Dedifferentiated amniotic fluid mesenchymal stem cell (primary cell): ENCODE measurements at regions not wholly inside any gene's neighbourhood (a gene's known extent, or its start where the extent isn't known, plus 50 kb on each side); places are given as distances from the start of the nearest gene placed in this dataset.
"Not testable (repeated sequence)": the region's sequence is repeated elsewhere in the genome, so short reads cannot be mapped to it uniquely, and the experiment has no call there.

ENCODE experiments used
- DNase-seq: peaks from one replicate; pipeline ENCODE4 v3.0.0-alpha.2; 2016; ENCODE audit errors: extremely low spot score

- no peak for DNase-seq
These were observed 331.3 kb upstream of the MEIS1 start for GRCh38 chr2:66103581-66103980.

GRCh38 chr2:66101206-66101605 lies 333.7 kb upstream of the MEIS1 start:
- no peak for DNase-seq

GRCh38 chr2:66095820-66096345 lies 339.0 kb upstream of the MEIS1 start:
- DNase-seq: no peak

- DNase-seq: not testable (repeated sequence)
These were observed 340.2 kb upstream of the MEIS1 start for GRCh38 chr2:66094689-66095088.

DNA sequence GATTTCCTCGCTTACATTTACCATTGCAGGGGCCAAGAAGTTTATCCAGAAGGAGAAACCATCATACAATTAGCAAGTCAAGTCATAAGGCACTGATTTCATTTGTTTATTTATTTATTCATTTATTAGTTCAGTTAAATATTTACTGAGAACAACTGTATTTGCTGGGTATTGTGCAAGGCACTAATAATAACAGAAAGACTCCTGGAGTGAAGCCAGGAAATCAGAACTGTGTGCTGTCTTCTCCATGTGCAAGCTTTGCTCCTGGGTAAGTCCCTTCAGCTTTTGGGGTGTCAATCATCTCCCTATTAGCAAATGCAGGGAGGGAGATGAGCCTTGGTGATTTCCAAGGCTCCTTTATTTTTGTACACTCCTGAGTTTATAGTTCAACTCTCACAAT lies 341.6 kb upstream of the MEIS1 start:
- DNase-seq: no peak

DNA sequence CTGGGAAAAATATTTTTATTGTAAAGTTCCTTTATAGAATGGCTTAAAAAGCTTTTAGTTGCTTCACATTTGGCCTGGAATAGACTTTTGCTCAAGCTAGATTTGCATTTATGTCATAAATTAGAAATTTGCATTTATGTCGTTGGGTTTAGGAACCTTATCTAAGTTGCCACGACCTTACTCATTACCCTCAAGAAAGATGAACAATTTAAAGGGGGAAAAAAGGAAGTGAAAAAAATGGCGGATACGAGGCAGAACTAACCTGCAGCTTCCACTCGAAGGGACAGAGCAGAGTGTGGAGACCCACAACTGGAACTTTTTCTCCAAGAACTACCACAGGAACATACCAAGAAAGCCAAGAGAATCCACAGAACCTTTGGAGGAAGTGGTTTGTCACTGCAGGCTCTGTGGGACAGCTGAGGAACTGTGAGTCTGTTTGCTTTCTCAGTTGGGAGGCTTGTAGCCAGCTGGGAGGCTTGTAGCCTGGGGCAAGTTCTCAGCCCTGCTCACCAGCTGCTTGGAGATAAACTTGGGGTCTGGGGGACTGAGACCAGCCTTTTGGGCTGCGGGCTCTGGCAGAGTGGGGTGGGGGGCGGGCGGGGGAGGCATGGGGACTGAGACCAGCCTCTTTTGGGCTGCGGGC lies 349.9 kb upstream of the MEIS1 start:
- DNase-seq: no peak

GRCh38 chr2:66082581-66082980 lies 352.3 kb upstream of the MEIS1 start:
- DNase-seq: no peak

GRCh38 chr2:66080127-66080526 lies 354.8 kb upstream of the MEIS1 start:
- DNase-seq: no peak

DNA sequence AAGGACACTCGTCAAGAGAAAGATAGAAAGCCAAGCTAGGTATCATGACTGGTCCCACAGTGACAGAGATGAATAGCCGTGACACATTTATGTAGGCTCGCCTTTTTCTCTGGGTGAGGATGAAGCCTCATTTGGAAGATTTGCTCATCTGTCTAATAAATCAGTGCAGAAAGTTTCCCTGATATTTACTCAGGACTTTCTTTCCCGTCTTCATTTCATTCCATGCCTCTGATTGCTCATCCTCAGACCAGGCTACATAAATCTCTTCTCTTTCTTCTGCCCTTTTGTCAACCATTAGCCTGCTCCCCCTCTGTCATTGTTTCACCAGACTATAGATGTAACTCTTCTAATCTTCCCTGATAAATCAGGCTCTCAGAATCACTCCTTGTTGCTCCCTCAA lies 361.8 kb upstream of the MEIS1 start:
- DNase-seq: no peak

GRCh38 chr2:66070721-66071602 lies 364.0 kb upstream of the MEIS1 start:
- no peak for DNase-seq

DNA sequence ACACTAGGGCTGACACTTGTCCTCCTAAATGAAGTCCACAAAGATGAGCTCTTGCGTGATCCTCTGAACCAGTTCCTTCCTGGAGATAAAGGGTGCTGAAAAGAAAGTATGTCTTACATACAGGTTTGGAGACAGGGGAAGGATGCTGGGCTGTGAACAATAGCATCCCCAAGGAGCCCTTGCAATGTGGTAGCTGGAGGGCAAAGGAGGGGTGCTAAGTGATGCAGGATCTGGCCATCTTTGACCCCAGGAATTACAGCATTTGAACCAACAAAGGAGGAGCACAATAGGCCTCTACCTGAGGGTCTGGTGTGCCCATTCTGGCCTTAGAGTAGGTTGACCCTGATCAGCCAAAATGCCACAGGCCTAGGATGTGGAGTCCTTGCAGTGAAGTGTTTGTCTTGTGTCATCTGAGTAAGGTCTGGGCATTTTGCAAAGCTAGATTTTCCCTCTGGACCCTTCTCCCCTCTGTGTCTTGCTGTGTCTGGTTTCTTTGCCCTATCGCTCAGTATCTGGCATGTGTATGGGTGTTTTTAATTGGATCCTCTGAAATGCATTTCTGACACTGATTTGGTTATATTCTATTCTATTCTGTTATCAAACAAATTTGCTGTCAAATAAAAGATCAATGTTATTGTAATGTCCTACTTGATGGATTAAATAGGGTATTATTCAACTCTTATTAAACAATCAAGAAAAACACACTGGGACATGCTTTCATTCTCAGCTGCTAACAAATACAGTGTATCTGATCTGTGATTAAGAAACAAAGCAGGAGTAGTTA lies 364.8 kb upstream of the MEIS1 start:
- no peak for DNase-seq

DNA sequence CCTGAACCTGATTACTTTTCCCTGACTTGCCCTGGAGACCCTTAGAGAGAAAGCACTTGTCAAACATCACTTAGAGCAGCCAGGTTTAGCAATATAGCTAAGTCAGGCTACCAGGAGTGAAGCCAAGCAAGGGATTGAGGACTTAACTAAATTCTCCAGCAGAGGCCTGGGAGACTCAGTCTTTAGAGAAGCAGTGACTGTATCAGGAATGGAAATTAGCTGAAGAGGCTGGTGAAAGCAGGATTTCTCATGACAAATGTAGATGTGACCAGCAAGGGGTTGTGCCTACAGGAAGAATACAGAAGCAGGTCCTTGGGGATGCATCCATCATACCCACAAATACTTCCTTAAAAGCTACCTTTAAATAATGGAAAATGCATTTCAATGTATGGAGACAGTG lies 368.9 kb upstream of the MEIS1 start:
- DNase-seq: no peak

DNA sequence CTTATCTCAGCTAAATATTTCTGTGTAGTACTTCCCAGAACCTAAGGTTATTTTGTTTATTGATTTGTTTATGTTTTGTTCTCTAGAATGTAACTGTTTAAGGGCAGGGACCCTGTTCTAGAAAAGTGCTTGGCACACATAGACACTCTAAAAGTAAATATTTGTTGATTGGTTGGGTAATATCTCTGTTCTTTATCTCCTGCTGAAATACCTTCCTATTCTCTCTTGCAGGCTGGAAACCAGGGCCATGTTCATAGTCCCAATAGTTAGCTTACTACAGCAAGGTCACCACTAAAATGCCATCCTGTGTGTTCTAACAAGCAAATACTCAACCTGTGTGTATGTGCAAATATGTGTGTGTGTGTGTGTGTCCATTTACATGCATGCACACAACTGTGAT lies 375.6 kb upstream of the MEIS1 start:
- DNase-seq: no peak

- no peak for DNase-seq
These were observed 376.2 kb upstream of the MEIS1 start for GRCh38 chr2:66058675-66059074.

GRCh38 chr2:66057844-66058243 lies 377.1 kb upstream of the MEIS1 start:
- DNase-seq: no peak

DNA sequence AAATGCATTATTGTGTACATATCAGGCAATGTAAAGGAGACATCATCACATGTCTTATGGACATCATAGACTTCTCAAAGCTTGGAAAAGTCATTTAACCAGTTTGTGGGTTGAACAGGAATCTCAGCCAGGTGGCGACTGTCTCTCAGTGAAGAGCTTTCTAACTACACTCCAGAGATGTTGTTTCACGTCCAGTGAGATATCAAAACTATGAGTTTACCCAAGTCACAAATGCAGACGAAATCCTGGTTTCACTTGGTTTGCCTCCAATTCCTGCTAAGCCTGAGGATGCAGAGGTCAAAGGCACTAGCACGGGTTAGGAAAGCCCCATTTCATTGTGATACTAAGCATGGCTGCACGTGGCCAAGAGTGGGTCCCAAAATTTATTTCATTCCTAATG lies 384.5 kb upstream of the MEIS1 start:
- no peak for DNase-seq

DNA sequence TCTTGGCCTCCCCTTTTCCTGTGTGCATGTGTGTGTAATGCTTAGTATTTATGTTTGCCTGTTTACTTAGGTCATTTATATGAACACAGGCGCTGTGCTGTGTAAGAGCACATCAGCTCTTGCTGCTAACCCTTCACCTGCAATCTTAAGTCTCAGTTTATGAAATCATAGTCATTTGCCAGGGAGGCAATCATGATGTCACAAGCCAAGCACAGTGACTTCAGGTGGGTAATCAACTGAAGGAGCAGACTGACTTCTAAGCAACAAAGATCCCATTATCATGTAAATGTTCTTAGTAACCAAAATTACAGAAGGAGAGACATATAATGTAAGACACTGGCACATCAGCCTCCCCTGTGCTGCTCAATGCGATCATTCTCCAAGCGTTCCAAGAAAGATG lies 386.3 kb upstream of the MEIS1 start:
- DNase-seq: no peak

DNA sequence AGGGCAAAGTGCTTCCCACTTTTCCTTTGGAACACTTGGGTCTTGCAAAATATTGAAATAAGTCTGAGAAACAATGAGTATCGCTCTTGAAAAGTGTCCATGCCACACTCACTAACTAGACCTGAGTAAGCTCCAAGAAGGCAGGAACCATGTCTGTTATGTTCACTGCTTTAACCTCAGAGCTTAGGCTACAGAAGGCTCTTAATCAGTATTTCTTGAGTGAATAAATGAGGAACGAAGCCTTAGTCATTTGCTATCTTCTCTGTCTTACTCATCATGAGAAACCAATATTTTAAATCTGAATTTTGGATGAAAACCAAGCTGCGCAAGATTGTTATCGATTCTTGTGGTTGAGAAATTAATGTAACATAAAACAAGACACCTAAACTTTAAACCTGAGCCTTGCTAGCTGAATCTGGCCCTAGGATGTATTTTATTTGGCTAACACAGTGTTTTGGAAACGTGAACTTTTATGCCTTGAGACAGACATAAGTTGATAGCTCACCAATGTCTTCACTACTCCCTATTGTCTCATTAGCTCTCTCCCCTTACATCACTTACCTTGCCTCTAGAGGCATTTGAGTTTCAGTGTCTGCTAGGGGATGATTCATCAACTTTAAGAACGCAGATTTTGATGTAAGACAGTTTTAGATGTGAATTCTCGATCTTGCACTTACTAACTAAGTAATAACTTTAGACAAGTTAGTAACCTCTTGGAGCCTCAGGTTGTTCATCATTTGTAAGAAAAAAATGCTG lies 392.8 kb upstream of the MEIS1 start:
- no peak for DNase-seq

DNA sequence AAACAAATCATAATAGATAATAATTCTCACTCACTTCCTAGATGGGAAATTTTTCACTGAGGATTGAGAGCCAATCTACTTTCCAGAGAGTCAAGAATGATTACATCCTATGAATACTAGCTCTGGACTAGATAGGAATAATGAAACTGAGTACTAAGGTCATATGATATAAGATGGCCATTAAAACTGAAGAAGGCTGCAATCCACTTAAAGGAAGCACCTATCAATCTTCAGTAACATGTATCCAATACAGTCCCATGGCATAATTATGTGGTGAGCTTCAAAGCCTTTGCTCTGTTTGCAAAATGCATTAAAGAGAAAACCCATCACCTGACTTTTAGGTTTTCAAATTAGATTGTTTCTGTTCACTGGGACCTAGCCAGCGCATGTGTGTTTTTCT lies 398.0 kb upstream of the MEIS1 start:
- DNase-seq: no peak

- DNase-seq: no peak
These were observed 400.5 kb upstream of the MEIS1 start for GRCh38 chr2:66034467-66034866.

- no peak for DNase-seq
These were observed 402.6 kb upstream of the MEIS1 start for GRCh38 chr2:66032226-66032775.
